Tibial nerve (tissue), 4 donors: ENCODE measurements at regions not wholly inside any gene's neighbourhood (a gene's known extent, or its start where the extent isn't known, plus 50 kb on each side); places are given as distances from the start of the nearest gene placed in this dataset.

Experiments
- DNase-seq, 2 donors: peaks; one replicate each; pipeline ENCODE4 v3.0.0-alpha.2; 2019; ENCODE audit warnings: low spot score in 2 of 2
- H3K27ac ChIP-seq, 4 donors: fragments of 200-600 bp; sonication (generic) in 3 of 4; one replicate each; pipeline ENCODE4 v1.5.1; 2017 to 2019; ENCODE audit warnings: mild to moderate bottlenecking in 1 of 4
- H3K27me3 ChIP-seq, 2 donors: fragments of 200-600 bp; sonication (generic) in 1 of 2; one replicate each; pipeline versions ENCODE4 v1.5.1 to v1.6.0; 2017 to 2019
- H3K36me3 ChIP-seq, 3 donors: fragments of 200-600 bp; sonication (generic); one replicate each; pipeline ENCODE4 v1.5.1; 2018 to 2019
- H3K4me1 ChIP-seq, 4 donors: fragments of 200-600 bp; sonication (generic) in 3 of 4; one replicate each; pipeline ENCODE4 v1.5.1; 2017 to 2019
- H3K4me3 ChIP-seq, 4 donors: fragments of 200-600 bp; sonication (generic) in 3 of 4; one replicate each; pipeline ENCODE4 v1.5.1; 2017 to 2019; ENCODE audit warnings: mild to moderate bottlenecking in 1 of 4, moderate library complexity in 1 of 4
- H3K9me3 ChIP-seq, 4 donors: fragments of 200-600 bp; sonication (generic) in 3 of 4; one replicate each; pipeline ENCODE4 v1.5.1; 2017 to 2019
- CTCF ChIP-seq, 5 experiments: fragments of 200-600 bp in 3 of 5; fragments of 450-650 bp in 2 of 5; sonication (generic) in 3 of 5; IDR thresholded peaks; one replicate each; pipeline ENCODE4 v1.5.1; 2016 to 2019; ENCODE audit warnings: antibody characterized with exemption in 5 of 5, mild to moderate bottlenecking in 3 of 5, moderate library complexity in 2 of 5
- EP300 ChIP-seq, 2 donors: sonication (generic); formaldehyde crosslinking; IDR thresholded peaks; one replicate each; pipeline ENCODE4 v1.6.1; 2017; ENCODE audit warnings: antibody characterized with exemption in 2 of 2, mild to moderate bottlenecking in 1 of 2
- POLR2A ChIP-seq, 2 donors: fragments of 450-650 bp; IDR thresholded peaks; one replicate each; pipeline ENCODE4 v1.6.1; 2017; ENCODE audit warnings: antibody characterized with exemption in 2 of 2, mild to moderate bottlenecking in 2 of 2, moderate library complexity in 2 of 2
- WGBS, 2 donors: methylation state at CpG; one replicate each; pipeline ENCODE4 v1.1.5; 2018; 5-methylcytosine and 5-hydroxymethylcytosine counted together

- no peaks in the 10 kb centered on the region for H3K27me3 ChIP-seq
- no peak overlapping the region for H3K4me3 ChIP-seq
- H3K27ac ChIP-seq, result no peak overlapping the region
- no peak for TF ChIP-seq POLR2A (IDR thresholded peaks at IDR 0.05)
- no peak for TF ChIP-seq CTCF (IDR thresholded peaks at IDR 0.05)
- no peak for TF ChIP-seq EP300 (IDR thresholded peaks at IDR 0.05)
- peaks cover 0 to 18% (median 3%) of the 10 kb centered on the region in 4 donors for H3K9me3 ChIP-seq
- no peaks in the 10 kb centered on the region for H3K4me1 ChIP-seq
- DNase-seq, result no peak
- no peaks in the 10 kb centered on the region for H3K36me3 ChIP-seq
These were observed 558.2 kb upstream of the PKDCC start for GRCh38 chr2:41489638-41490037.

- H3K9me3 ChIP-seq, result peaks cover 0 to 69% (median 19%) of the 10 kb centered on the region in 4 donors
- H3K36me3 ChIP-seq, result no peaks in the 10 kb centered on the region
- no peak overlapping the region for H3K4me3 ChIP-seq
- 74 to 83% methylated on average over 5 of the region's 5 CpGs for WGBS, 2 donors
- TF ChIP-seq CTCF (IDR thresholded peaks at IDR 0.05), result no peak
- no peak for TF ChIP-seq POLR2A (IDR thresholded peaks at IDR 0.05)
- TF ChIP-seq EP300 (IDR thresholded peaks at IDR 0.05), result no peak
- no peak overlapping the region for H3K27ac ChIP-seq
- DNase-seq, result no peak
- H3K4me1 ChIP-seq, result no peaks in the 10 kb centered on the region
- no peaks in the 10 kb centered on the region for H3K27me3 ChIP-seq
These were observed 552.8 kb upstream of the PKDCC start for GRCh38 chr2:41495050-41495449.

- Histone ChIP-seq H3K27me3 (no peaks in the 10 kb centered on the region), H3K27ac (no peak overlapping the region), H3K4me1 (no peaks in the 10 kb centered on the region), H3K4me3 (no peak overlapping the region), H3K9me3 (peaks cover 0 to 88% (median 19%) of the 10 kb centered on the region in 4 donors), H3K36me3 (no peaks in the 10 kb centered on the region)
- no peak for TF ChIP-seq EP300 (IDR thresholded peaks at IDR 0.05)
- no peak for TF ChIP-seq POLR2A (IDR thresholded peaks at IDR 0.05)
- no peak for TF ChIP-seq CTCF (IDR thresholded peaks at IDR 0.05)
- 96 to 98% methylated on average over 3 of the region's 3 CpGs for WGBS, 2 donors
- DNase-seq, result no peak
These were observed 550.9 kb upstream of the PKDCC start for GRCh38 chr2:41496908-41497307.

- Histone ChIP-seq H3K4me3 (no peak overlapping the region), H3K4me1 (no peaks in the 10 kb centered on the region), H3K27ac (no peak overlapping the region), H3K9me3 (peaks cover 0 to 80% (median 19%) of the 10 kb centered on the region in 4 donors), H3K36me3 (no peaks in the 10 kb centered on the region), H3K27me3 (no peaks in the 10 kb centered on the region)
- TF ChIP-seq CTCF (IDR thresholded peaks at IDR 0.05), result no peak
- no peak for TF ChIP-seq EP300 (IDR thresholded peaks at IDR 0.05)
- TF ChIP-seq POLR2A (IDR thresholded peaks at IDR 0.05), result no peak
- WGBS, 2 donors, result 77 to 84% methylated on average over 3 of the region's 3 CpGs
- no peak for DNase-seq
These were observed 549.0 kb upstream of the PKDCC start for GRCh38 chr2:41498781-41499180.

- H3K4me3 ChIP-seq, result no peak overlapping the region
- H3K36me3 ChIP-seq, result no peaks in the 10 kb centered on the region
- peaks cover 0 to 58% (median 10%) of the 10 kb centered on the region in 4 donors for H3K9me3 ChIP-seq
- TF ChIP-seq CTCF (IDR thresholded peaks at IDR 0.05) (no peak), POLR2A (IDR thresholded peaks at IDR 0.05) (no peak)
- 89 to 91% methylated on average over 2 of the region's 2 CpGs for WGBS, 2 donors
- no peaks in the 10 kb centered on the region for H3K4me1 ChIP-seq
- no peaks in the 10 kb centered on the region for H3K27me3 ChIP-seq
- H3K27ac ChIP-seq, result no peak overlapping the region
- DNase-seq, result no peak
These were observed 546.9 kb upstream of the PKDCC start for GRCh38 chr2:41500895-41501294.
